Epithelial cell of prostate (primary cell): ENCODE measurements at regions not wholly inside any gene's neighbourhood (a gene's known extent, or its start where the extent isn't known, plus 50 kb on each side); places are given as distances from the start of the nearest gene placed in this dataset.

ENCODE experiments used
- DNase-seq: peaks from one replicate; pipeline ENCODE4 v3.0.0-alpha.2; 2011; ENCODE audit warnings: low read depth, low spot score
- H3K27ac ChIP-seq: fragments of 450-650 bp; 2 replicates; pipeline ENCODE4 v1.5.1; 2017; ENCODE audit warnings: mild to moderate bottlenecking

DNA sequence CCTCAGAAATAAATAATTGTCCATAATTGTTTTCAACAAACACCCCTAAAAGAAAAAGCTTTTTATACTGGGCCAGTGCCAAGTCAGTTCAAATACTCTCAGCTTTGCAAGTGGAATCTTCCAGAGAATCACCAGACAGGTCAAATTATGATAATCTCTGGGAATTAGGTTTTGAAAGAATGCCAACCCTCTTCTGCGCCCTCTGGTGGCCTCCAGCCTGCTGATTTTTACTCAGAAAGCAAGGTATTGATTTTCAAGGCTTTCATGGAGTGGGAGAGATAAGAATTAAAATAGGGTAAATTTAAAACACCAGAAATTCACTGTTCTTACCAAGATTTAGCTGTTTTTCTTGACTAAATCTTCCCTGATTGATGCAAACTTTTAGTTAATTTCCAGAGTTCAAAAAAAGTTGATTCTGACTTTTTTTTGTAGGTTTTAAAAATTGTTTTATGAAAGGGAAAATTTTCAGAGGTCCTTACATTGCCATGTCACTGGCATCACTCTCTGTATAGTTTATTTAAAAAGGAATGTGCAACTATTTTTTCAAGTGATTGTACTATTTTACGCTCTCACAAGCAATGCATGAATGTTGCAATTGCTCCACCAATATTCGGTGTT is 282.9 kb upstream of the TNP1 start:
- no peak overlapping the region for H3K27ac ChIP-seq
- no peak for DNase-seq

DNA sequence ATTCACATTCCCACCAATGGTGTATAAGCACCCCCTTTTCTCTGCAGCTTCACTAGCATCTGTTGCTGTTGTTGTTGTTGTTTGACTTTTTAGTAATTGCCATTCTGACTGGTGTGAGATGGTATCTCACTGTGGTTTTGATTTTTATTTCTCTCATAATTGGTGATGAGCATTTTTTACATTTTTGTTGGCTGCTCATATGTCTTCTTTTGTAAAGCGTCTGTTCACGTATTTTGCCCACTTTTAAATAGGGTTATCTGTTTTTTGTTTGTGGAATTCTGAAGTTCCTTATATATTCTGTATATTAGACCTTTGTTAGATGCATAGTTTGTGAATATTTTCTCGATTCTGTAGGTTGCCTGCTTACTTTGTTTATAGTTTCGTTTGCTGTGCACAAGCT is 278.4 kb upstream of the TNP1 start:
- DNase-seq, result no peak
- H3K27ac ChIP-seq, result no peak overlapping the region

DNA sequence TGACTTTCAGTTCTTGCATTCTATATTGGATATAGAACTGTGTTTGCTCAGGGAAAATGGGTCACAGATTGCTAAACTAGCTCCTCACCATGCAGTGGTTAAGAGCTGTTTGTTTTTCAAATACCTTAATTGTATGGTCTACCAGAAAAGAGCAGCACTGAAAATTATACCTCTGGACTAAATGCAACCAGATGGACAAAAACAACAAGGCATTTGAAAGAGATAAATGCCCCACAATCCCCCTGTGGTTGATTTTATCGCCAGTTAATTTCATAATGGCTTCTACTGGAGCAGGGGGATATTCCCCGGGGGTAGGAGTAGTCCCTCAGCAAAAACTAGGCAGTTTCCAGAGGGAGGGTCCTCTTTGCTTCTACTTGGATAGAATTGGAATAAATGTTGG is 267.9 kb upstream of the TNP1 start:
- DNase-seq, result no peak
- H3K27ac ChIP-seq, result no peak overlapping the region

DNA sequence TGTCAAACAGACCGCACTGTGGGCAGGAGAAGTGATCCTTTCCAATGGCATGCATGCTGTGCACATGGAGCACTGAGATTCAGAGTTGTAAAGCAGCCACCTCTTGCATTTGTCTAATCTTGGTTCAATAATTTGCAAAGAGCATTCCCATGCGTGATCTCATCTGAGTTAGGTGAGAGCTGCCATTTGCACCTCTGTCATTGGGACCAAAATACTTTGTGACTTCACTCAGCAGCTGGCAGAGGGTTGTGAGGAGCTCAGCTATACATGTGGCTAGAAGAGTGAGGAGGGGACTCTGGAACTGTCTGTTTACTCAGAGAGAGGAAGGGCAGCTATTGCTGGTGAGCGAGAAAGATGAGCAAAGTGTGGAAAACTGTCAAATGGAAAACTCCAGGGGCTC is 265.1 kb upstream of the TNP1 start:
- H3K27ac ChIP-seq, result no peak overlapping the region
- DNase-seq, result no peak

DNA sequence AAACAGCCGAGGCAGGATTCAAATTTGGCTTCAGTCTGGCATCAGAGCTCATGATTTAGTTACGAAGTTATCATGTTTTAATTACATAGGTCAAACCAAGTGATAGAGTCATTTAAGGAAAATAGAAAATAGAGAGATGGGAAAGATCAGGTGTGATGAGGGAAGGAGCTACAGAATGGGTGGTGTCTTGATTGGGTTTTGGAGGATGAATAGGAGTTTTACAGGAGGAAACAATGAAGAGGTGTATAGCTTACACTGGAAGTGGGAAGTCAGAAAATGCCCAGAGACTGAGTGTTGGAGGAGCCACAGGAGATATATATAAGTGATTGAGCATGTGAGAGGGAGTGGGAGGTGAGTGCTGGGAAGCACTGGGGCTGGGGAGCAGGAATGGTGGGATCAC is 264.2 kb upstream of the TNP1 start:
- no peak for DNase-seq
- no peak overlapping the region for H3K27ac ChIP-seq

DNA sequence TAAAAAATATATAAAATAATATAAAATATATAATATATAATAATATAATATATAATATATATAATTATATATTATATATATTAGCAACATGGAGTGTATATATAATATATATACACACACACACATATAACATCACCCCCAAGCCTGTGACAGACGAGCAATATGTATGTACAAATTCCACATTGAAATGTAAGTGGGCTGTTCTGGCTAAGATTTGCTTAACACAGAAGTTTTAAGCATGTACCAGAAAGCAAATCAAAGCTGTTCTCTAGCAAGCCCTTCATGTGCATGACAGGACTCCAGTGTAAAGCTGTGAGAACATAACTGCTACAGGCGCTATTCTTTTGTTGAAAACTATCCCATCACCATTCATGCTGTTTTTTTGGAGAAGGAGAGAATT is 261.7 kb upstream of the TNP1 start:
- DNase-seq, result no peak
- H3K27ac ChIP-seq, result no peak overlapping the region

DNA sequence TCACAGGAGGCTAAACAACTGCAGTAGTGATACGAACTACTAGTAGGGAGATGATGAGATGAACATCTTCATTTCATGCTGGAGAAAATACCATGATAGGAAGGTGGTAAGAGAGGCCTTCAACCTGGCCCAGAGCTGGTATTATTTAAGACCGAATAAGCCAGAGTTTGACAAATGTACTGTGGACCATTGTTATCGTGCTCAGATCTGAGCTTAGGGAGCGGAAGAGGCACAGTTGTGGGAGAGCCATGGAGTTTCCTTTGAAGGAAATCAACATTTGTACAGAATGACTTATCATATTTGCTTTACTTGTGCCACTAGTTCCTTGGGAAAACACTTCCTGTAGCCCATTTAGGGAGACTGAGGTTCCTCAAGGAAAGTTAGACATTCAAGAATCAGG is 260.6 kb upstream of the TNP1 start:
- no peak overlapping the region for H3K27ac ChIP-seq
- no peak for DNase-seq

DNA sequence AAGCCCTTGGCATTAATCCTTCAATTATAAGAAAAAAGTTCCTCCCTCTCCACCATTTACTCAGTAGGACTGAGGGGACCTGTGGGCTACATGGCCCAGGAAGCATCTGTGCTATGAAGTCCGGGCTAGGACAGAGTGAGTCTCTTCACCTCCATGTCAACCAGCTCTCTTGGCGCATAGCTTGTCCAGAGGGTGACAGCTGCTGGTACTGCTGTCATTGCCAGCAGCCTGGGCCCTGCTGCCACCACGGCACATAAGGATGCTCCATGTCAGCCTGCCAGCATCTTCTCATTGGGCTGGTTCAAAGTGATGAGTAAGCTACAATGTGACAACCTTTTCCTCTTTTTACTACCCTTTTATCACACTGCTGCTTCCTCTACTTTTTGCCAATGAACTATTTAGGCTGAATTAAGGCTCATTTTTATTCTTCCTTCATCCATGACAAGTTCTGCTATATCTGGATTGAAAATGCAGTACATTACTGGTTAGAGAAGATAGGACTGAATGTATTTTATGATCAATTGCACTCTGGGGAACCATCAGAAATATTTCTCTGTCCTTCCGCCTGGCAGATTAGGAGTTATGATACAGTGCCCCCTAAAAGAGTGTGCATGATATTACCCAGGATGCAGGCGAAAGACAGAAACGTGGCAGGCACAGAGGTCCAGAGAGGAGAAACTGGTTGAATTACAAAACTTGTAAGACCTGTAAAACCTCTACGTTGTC is 258.9 kb upstream of the TNP1 start:
- DNase-seq, result no peak
- no peak overlapping the region for H3K27ac ChIP-seq

DNA sequence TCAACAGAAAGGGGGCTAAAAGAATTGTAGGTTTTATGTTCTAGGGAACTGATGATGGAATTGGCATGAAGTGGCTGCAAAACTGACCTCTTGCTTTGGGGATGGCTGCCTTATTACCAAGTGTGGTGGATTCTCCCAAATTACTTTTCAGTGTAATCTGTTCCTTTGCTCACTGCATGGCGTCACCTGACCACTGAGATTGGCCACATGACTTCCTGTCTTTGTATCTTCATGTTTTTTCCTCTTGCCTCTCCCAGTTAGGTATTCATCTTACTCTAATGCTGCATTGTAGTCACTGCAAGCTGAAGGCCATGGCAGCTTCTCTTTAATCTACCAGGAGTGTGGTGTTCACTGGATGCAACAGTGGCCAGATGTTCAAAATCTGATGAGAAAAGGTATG is 257.7 kb upstream of the TNP1 start:
- H3K27ac ChIP-seq, result no peak overlapping the region
- no peak for DNase-seq

DNA sequence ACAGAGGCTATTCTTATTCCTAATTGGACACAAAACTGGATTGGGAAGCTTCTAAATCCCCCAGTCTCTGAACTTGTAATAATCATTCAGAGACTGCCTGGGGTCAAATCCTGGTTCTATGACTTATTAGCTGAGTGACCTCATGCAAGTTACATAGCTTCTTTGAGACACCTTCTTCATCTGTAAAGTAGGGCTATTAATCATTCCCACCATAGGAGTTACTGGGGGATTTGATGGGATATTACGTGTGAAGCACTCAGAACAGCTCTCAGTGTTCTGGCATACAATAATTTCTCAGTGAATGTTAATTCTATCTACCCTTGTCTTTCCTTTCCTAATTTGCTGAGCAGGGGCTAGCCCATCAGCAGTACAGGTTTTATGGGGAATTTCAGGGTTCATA is 256.7 kb upstream of the TNP1 start:
- no peak overlapping the region for H3K27ac ChIP-seq
- DNase-seq, result no peak

DNA sequence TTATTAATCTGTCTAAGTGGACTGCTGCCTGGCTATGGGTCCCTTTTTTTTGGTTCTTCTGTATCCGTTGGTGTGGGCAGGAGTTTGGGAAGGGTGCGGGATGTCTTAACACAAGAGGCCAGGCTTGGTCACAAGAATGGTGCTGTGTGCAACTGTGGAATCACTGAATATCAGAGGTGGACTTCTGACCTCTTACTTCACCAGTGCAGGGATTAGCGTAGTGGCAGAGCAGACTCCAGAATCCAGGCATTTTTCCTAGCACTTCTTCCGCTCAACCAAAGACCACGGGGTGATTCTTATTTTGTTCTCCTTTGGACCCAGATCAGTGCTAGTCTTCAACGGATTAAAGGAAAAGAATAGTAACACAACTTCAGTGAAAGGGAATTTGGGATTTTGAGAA is 254.3 kb upstream of the TNP1 start:
- DNase-seq, result no peak
- no peak overlapping the region for H3K27ac ChIP-seq

DNA sequence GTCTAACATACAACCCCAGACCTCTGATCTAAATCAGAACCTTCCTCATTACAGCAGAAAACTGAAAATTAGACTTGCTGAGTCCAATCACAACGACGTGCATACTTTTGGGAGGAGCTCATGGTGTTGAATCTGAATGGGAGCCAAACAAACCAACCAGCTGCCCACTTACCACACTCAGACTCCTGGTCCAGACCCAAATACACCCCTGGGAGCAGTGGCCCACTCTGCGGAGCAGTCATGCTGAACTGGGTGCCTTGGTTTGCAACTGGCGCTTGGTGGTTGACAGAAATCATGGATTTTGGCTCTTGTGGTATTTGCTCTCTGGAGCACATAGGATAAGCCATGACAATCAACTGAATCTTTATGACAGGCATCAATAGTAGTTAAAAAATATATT is 253.6 kb upstream of the TNP1 start:
- H3K27ac ChIP-seq, result no peak overlapping the region
- no peak for DNase-seq

DNA sequence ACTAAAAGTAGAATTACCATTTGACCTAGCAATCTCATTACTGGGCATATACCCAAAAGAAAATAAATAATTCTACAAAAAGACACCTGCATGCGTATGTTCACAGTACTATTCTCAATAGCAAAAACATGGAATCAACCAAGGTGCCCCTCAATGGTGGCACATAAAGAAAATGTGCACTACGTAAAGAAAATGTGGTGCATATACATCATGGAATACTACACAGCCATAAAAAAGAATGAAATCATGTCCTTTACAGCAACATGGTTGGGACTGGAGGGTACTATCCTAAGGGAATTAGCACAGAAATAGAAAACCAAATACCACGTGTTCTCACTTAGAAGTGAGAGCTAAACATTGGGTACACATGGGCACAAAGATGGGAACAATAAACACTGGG is 250.7 kb upstream of the TNP1 start:
- no peak overlapping the region for H3K27ac ChIP-seq
- DNase-seq, result no peak

DNA sequence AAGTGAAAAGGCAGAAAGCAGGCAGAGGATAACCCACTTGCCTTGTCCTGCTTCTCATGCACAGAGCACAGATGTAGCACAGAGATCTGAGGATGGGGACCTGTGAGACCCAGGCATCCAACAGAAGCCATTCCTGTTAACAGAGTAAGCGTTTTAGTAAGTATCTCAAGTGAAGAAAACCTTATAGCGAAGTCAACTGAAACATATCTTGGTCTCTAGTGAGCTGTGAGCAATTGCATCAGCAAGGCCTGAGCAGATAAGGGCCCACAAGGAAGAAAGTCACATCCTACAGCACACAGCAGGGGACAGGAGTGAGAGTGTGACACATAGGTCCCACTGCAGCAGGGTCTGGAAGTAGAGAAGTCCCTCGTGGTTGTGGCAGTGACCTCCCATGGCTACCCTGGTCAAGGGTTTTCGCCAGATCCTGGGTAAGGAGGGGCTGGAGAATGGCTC is 248.7 kb upstream of the TNP1 start:
- no peak overlapping the region for H3K27ac ChIP-seq
- no peak for DNase-seq

DNA sequence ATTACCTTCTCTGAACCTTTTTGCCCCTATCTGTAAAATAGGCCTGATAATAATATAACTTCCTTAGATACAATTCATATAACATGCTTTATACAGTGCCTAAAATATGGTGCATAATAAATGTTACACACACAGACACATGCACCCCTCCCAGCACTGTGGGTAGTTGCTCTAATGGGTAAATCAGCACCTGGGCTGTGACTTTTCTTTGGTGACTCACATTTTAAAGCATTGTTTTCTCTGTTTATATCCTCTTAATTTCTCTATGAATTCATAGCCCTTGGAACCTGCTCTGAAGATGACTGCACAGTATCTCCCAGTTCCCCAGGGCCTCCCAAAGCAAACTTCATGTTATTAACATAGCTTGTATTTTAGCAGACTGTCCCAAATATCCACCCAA is 248.2 kb upstream of the TNP1 start:
- no peak for DNase-seq
- H3K27ac ChIP-seq, result peak overlapping the region; percentile 98

DNA sequence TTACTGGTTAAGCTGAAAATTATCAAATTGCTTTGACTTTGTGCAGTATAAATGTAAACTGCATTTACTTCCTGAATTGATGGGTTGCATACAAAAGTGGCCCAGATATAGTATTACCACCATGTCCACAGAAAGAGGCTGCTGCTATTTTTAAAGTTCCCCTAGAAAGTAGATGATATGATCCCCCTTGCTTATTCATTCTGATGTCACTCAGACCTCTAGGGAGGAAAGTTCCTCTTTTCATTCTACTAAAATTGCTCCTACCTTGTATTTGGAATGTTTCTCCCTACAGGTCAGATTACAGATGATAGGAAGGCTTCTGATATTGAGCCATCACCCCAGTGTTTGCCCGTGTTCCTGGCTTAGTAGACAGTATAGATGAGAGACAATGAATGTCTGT is 247.6 kb upstream of the TNP1 start:
- H3K27ac ChIP-seq, result peak overlapping the region; percentile 98
- no peak for DNase-seq

DNA sequence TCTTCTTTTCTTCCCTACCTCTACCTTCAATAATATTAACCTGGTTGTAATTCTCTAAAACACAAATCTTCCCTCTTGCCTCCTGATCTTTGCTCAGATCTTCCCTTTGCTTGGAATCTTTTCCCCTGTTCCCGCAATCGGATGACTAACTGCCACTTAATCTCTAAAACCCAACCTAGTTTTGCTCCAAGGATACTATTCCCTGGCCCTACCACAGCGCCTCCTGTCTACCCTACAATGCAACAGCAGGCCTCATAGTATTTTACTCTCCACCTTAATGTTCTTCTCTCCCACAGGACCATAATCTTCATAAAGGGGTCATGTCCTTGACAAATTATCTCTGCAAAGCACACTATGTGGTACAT is 246.8 kb upstream of the TNP1 start:
- no peak for DNase-seq
- peak overlapping the region; percentile 98 for H3K27ac ChIP-seq

DNA sequence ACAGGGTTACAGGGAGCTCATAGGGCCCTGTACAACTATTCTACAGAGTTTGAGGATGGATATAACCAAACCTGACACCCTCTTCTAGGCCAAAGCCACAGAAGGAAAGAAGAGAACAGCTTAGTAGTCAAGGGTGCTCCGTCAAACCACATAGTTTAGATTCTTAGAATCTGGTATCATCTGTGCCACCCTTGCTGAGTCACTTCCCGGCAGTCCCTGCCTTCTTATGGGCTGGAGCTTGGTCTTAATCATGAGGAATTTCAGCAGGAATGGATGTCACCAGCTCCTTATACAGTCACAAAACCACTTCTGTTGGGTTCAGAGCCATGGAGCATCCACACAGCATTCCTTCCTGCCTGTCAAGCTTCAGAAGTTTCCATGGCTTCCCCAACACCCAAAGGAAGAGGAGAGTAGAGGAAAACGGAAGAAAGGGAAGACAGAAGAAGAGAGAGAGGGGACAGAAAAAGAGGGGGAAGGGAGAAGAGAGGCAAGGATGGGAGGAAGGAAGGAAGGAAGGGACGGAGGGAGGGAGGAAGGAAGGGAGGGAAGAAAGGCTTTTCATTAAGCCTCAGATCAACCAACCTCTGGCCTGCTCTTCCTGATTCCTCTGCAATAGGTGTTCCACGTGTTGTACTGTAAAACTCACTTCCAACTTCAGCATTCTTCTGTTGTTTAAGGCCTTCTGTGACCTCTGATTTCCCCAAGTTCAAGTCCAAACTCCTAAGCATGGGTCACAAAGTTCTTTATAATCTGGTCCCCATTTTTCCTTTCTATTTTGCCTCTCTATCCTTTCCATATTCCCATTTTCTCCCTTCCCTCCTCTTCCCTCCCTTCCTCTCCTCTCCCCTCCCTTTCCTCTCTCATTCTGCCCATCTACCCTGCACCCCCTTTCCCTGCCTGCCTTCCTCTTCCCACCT is 246.1 kb upstream of the TNP1 start:
- peak; percentile 69 for DNase-seq

DNA sequence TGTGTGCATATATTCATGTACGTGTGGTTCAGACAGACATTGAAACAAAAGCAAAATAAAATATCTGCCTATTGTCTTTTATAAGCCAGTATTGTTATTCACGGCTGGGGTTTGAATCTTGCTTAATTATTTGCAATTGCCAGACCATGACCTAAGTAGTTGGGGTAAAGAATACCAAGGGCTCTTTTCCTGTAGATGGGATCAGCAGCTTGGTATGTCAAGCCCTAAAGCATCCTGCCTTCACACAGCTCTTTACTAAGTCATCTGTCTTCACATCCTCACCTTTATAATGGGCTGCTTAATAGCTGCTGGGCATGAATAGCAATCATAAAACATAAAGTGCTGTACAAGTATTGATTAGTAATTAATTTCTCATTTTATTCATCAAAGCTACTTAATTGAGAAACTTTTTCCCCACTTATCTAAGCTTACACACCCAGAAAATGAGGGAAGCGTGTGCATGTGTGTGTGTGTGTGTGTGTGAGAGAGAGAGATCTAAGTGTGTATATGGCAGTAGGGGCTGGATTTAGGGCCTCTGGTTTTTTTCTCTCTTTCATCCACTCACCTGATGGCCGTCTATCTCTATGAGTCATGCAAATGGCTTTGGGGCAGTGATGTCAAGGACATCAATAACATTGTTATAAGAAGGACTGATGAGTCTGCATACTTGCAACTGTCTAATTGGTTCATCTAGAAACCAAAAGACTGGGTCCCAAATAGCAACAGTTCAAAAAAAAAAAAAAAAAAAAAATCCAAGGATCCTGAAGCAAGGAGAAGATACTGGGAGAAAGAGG is 244.1 kb upstream of the TNP1 start:
- peak overlapping the region; percentile 98 for H3K27ac ChIP-seq
- no peak for DNase-seq

More for the DNA sequence above, 246.1 kb upstream of the TNP1 start:
- peak overlapping the region; percentile 98 for H3K27ac ChIP-seq

DNA sequence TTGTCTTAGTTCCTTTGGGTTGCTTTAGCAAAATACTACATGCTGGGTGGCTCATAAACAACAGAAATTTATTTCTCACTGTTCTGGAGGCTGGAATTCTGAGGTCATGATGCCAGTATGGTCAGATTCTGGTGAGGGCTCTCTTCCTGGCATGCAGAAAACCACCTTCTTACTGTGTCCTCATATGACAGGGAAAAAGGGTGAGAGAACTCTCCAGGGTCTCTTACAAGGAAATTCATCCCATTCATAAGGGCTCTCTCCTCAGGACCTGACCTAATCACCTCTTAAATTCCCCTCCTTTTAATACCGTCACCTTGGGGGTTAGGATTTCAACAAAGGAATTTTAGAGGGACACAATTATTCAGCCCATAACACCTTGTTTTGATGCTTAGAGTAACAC is 243.1 kb upstream of the TNP1 start:
- no peak for DNase-seq
- peak overlapping the region; percentile 98 for H3K27ac ChIP-seq
